Liver (tissue), 8 donors: ENCODE measurements at regions not wholly inside any gene's neighbourhood (a gene's known extent, or its start where the extent isn't known, plus 50 kb on each side); places are given as distances from the start of the nearest gene placed in this dataset.
A peak's percentile ranks its signal among the peaks of the same experiment; 100 is the strongest.

Experiments used
- DNase-seq: peaks from one replicate; pipeline ENCODE4 v3.0.0-alpha.2; 2017; ENCODE audit warnings: low spot score
- H3K27ac ChIP-seq, 2 donors: one replicate each; pipeline ENCODE4 v1.7.0; 2013; ENCODE audit warnings: inconsistent platforms in 2 of 2, low read length in 2 of 2, control low read depth in 1 of 2, low read depth in 1 of 2, mild to moderate bottlenecking in 1 of 2
- H3K27me3 ChIP-seq, 4 donors: one replicate each; pipeline versions ENCODE4 v1.6.1 to v1.7.0; 2013; ENCODE audit warnings: low read length in 3 of 4, inconsistent platforms in 1 of 4, mild to moderate bottlenecking in 1 of 4, moderate library complexity in 1 of 4; ENCODE audit not compliant: control insufficient read depth in 4 of 4, insufficient read depth in 4 of 4
- H3K36me3 ChIP-seq, 4 donors: one replicate each; pipeline versions ENCODE4 v1.6.1 to v1.7.0; 2013; ENCODE audit warnings: low read length in 3 of 4, mild to moderate bottlenecking in 3 of 4, low read depth in 1 of 4, moderate library complexity in 1 of 4; ENCODE audit not compliant: control insufficient read depth in 4 of 4, insufficient read depth in 3 of 4
- H3K4me1 ChIP-seq, 4 donors: one replicate each; pipeline versions ENCODE4 v1.6.1 to v1.7.0; 2013; ENCODE audit warnings: low read length in 3 of 4, mild to moderate bottlenecking in 3 of 4, moderate library complexity in 1 of 4; ENCODE audit not compliant: control insufficient read depth in 4 of 4, insufficient read depth in 4 of 4
- H3K4me3 ChIP-seq, 3 donors: one replicate each; pipeline versions ENCODE4 v1.6.1 to v1.7.0; 2013; ENCODE audit warnings: low read length in 3 of 3, control low read depth in 1 of 3, low read depth in 1 of 3, mild to moderate bottlenecking in 1 of 3
- H3K9ac ChIP-seq, 2 donors: one replicate each; pipeline ENCODE4 v1.7.0; 2013; ENCODE audit warnings: low read length in 2 of 2, mild to moderate bottlenecking in 2 of 2, moderate library complexity in 2 of 2, control low read depth in 1 of 2, low read depth in 1 of 2
- H3K9me3 ChIP-seq, 4 donors: one replicate each; pipeline versions ENCODE4 v1.6.1 to v1.7.0; 2013; ENCODE audit warnings: low read length in 3 of 4; ENCODE audit not compliant: control insufficient read depth in 4 of 4
- ATF3 ChIP-seq: IDR thresholded peaks from 2 replicates; pipeline ENCODE4 v1.6.1; 2016; ENCODE audit warnings: antibody characterized with exemption
- CTCF ChIP-seq: fragments of 150-350 bp; IDR thresholded peaks from 2 replicates; pipeline ENCODE4 v1.5.1; 2017; ENCODE audit warnings: improper control_type of control experiment, low read depth, low read length; ENCODE audit not compliant: missing input control
- EGR1 ChIP-seq, 2 donors: IDR thresholded peaks; 2 replicates each; pipeline ENCODE4 v1.6.1; 2016 to 2018; ENCODE audit warnings: antibody characterized with exemption in 2 of 2, low read depth in 2 of 2
- FOXA1 ChIP-seq: IDR thresholded peaks from 2 replicates; pipeline ENCODE4 v1.6.1; 2016; ENCODE audit warnings: antibody characterized with exemption
- FOXA2 ChIP-seq: IDR thresholded peaks from 2 replicates; pipeline ENCODE4 v1.6.1; 2016; ENCODE audit warnings: antibody characterized with exemption
- GABPA ChIP-seq, 2 donors: IDR thresholded peaks in 1 of 2; conservative IDR thresholded peaks in 1 of 2; 2 replicates each; pipeline ENCODE4 v1.6.1; 2016; ENCODE audit warnings: antibody characterized with exemption in 2 of 2, mild to moderate bottlenecking in 1 of 2, moderate library complexity in 1 of 2
- HNF4A ChIP-seq, 2 donors: conservative IDR thresholded peaks; 2 replicates each; pipeline ENCODE4 v1.6.1; 2016; ENCODE audit warnings: antibody characterized with exemption in 2 of 2, mild to moderate bottlenecking in 2 of 2
- HNF4G ChIP-seq: IDR thresholded peaks from 2 replicates; pipeline ENCODE4 v1.6.1; 2016; ENCODE audit warnings: antibody characterized with exemption
- JUND ChIP-seq, 2 donors: IDR thresholded peaks; 2 replicates each; pipeline ENCODE4 v1.6.1; 2016; ENCODE audit warnings: antibody characterized with exemption in 2 of 2
- NR2F2 ChIP-seq: IDR thresholded peaks from 2 replicates; pipeline ENCODE4 v1.6.1; 2016; ENCODE audit warnings: antibody characterized with exemption
- RAD21 ChIP-seq, 2 donors: IDR thresholded peaks; 2 replicates each; pipeline ENCODE4 v1.6.1; 2016; ENCODE audit warnings: antibody characterized with exemption in 2 of 2, mild to moderate bottlenecking in 2 of 2
- REST ChIP-seq: IDR thresholded peaks from 2 replicates; pipeline ENCODE4 v1.6.1; 2016; ENCODE audit warnings: antibody characterized with exemption, mild to moderate bottlenecking
- RXRA ChIP-seq, 2 donors: IDR thresholded peaks; 2 replicates each; pipeline ENCODE4 v1.6.1; 2017 to 2018; ENCODE audit warnings: antibody characterized with exemption in 2 of 2, mild to moderate bottlenecking in 1 of 2
- SP1 ChIP-seq: IDR thresholded peaks from 2 replicates; pipeline ENCODE4 v1.6.1; 2018; ENCODE audit warnings: antibody characterized with exemption, mild to moderate bottlenecking
- TAF1 ChIP-seq: conservative IDR thresholded peaks from 2 replicates; pipeline ENCODE4 v1.6.1; 2016; ENCODE audit warnings: antibody characterized with exemption, mild to moderate bottlenecking
- YY1 ChIP-seq: IDR thresholded peaks from 2 replicates; pipeline ENCODE4 v1.6.1; 2016; ENCODE audit warnings: antibody characterized with exemption, mild to moderate bottlenecking
- ZBTB33 ChIP-seq: IDR thresholded peaks from 2 replicates; pipeline ENCODE4 v1.6.1; 2016; ENCODE audit warnings: antibody characterized with exemption
- WGBS: extraction: QIAGEN DNeasy Blood & Tissue Kit; methylation state at CpG from one replicate; pipeline ENCODE4 v1.1.7; 2013; 5-methylcytosine and 5-hydroxymethylcytosine counted together
- TF ChIP-seq, protein P1 (sequence below): IDR thresholded peaks from 2 replicates; pipeline ENCODE4 v1.6.1; 2016; ENCODE audit warnings: antibody characterized with exemption
- donor health status: healthy.
- donor health status: healthy.
- donor health status: healthy.
- donor health status: healthy.
- donor health status: healthy.

GRCh38 chr19:56972291-56972841 lies 131.8 kb upstream of the PEG3 start (continued):
- no peak for TF ChIP-seq REST
- TF ChIP-seq SP1 = no peak
- TF ChIP-seq GABPA (IDR thresholded peaks at IDR 0.05 in 1 of 2, conservative IDR thresholded peaks at IDR 0.05 in 1 of 2) = no peak

GRCh38 chr19:56973713-56974555 lies 133.4 kb upstream of the PEG3 start:
- Histone ChIP-seq H3K9ac (no peak overlapping the region), H3K4me1 (no peaks in the 10 kb centered on the region), H3K9me3 (peaks cover 0 to 11% (median 5%) of the 10 kb centered on the region in 4 donors), H3K27ac (no peak overlapping the region), H3K4me3 (no peak overlapping the region), H3K36me3 (no peaks in the 10 kb centered on the region), H3K27me3 (peaks cover 0 to 2% (median 0%) of the 10 kb centered on the region in 4 donors)
- peak; percentile 65 for DNase-seq
- no peak for TF ChIP-seq HNF4G
- TF ChIP-seq TAF1 = no peak
- TF ChIP-seq, protein P1, sequence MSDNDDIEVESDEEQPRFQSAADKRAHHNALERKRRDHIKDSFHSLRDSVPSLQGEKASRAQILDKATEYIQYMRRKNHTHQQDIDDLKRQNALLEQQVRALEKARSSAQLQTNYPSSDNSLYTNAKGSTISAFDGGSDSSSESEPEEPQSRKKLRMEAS = no peak
- no peak for TF ChIP-seq FOXA1
- TF ChIP-seq JUND (IDR thresholded peaks at IDR 0.05) = no peak
- TF ChIP-seq SP1 = no peak
- TF ChIP-seq HNF4A (conservative IDR thresholded peaks at IDR 0.05) = no peak
- no peak for TF ChIP-seq NR2F2
- TF ChIP-seq GABPA (IDR thresholded peaks at IDR 0.05 in 1 of 2, conservative IDR thresholded peaks at IDR 0.05 in 1 of 2) = no peak
- no peak for TF ChIP-seq FOXA2
- no peak for TF ChIP-seq EGR1 (IDR thresholded peaks at IDR 0.05; ENCODE audit: low read depth in 2 of 2)
- no peak for TF ChIP-seq REST
- no peak for TF ChIP-seq RAD21 (IDR thresholded peaks at IDR 0.05)
- no peak for TF ChIP-seq ZBTB33
- no peak for TF ChIP-seq RXRA (IDR thresholded peaks at IDR 0.05)
- TF ChIP-seq CTCF = no peak
- TF ChIP-seq ATF3 = no peak
- TF ChIP-seq YY1 = no peak
- WGBS = 40% methylated on average over 12 of the region's 12 CpGs
